AG10803 (cell line): ENCODE measurements at regions not wholly inside any gene's neighbourhood (a gene's known extent, or its start where the extent isn't known, plus 50 kb on each side); places are given as distances from the start of the nearest gene placed in this dataset.

ENCODE experiments used
- DNase-seq: peaks from one replicate; pipeline ENCODE4 v3.0.0; 2010; ENCODE audit warnings: low read depth
- H3K4me3 ChIP-seq: 2 replicates; pipeline ENCODE4 v1.5.1; 2011; ENCODE audit warnings: mild to moderate bottlenecking, low read length, control low read depth
- TF ChIP-seq, protein P1 (sequence below): conservative IDR thresholded peaks from 2 replicates; pipeline ENCODE4 v1.5.1; 2011; ENCODE audit warnings: mild to moderate bottlenecking, low read length, control low read depth, inconsistent platforms

DNA sequence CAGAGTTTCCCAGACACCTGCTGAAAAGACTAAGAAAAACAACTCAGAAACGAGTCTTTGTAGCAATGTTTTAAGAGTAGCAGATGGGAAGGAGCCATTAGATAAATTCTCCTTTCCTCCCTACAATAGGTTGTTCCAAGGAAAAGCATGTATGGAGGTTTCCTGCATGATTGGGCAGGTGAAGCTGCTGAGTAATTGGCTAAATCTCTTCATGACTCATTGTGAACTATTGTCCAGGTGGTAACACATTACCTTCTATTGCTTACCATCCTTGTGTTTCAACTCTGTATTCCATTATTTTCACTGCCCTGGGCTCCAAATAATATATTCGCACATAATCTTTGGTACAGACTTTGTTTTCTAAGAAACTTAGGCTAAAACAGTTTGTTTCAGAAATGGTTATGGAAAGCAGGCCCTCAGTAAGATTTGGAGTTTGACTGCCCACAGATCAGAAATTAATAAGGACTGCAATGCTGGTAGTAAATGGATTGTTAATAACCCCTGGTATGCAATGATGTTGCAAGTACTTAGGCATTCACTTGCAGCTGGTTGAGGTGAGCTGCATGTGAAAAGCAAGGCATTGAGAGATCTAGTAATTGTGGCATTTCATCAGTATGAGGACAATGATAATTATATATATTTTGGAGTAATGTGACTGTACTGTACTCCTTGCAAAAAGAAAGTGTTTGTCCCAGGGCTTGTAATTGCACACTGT, 281.4 kb upstream of the VLDLR start:
- H3K4me3 ChIP-seq, result no peak overlapping the region
- TF ChIP-seq, protein P1, sequence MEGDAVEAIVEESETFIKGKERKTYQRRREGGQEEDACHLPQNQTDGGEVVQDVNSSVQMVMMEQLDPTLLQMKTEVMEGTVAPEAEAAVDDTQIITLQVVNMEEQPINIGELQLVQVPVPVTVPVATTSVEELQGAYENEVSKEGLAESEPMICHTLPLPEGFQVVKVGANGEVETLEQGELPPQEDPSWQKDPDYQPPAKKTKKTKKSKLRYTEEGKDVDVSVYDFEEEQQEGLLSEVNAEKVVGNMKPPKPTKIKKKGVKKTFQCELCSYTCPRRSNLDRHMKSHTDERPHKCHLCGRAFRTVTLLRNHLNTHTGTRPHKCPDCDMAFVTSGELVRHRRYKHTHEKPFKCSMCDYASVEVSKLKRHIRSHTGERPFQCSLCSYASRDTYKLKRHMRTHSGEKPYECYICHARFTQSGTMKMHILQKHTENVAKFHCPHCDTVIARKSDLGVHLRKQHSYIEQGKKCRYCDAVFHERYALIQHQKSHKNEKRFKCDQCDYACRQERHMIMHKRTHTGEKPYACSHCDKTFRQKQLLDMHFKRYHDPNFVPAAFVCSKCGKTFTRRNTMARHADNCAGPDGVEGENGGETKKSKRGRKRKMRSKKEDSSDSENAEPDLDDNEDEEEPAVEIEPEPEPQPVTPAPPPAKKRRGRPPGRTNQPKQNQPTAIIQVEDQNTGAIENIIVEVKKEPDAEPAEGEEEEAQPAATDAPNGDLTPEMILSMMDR, result no peak
- peak; percentile 40 for DNase-seq

DNA sequence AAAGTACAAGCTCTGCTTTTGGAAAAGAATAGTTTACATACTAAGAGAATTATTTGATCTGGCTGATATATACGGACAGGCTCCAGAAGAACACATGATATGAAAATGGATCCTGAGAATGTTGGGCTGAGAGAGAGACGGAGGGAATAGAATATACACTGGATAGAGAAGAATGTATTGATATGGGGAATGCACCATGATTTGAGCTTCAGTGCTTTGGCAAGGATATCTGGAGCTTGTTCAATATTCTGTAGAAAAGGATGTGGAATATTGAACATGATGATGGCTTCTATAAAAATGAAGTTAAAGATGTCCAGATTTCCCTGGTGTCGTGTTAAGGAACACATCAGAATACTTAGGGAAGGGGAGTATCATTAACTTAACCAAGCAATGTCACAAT, 280.5 kb upstream of the VLDLR start:
- TF ChIP-seq, protein P1, result no peak
- DNase-seq, result no peak
- H3K4me3 ChIP-seq, result no peak overlapping the region

DNA sequence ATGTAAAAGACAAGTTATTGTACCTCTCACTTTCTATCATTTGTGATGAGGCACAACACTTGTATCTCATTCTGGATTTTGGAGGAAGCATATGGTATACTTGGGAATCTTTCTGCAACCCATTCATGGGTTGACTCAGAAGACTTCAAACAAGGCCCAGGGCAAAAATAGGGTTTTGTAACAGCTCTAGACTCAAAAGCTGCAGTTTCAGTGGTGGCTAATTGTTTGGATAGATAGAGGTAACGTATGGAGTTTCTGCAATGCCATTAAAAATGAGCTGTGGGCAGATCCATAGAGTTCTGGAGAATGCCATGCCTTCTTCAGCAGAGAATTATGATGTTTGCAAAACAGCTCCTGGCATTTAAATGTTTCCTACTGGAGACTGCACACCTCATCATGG, 279.6 kb upstream of the VLDLR start:
- TF ChIP-seq, protein P1, result no peak

GRCh38 chr9:2343756-2344155, 277.8 kb upstream of the VLDLR start:
- DNase-seq, result no peak
- no peak overlapping the region for H3K4me3 ChIP-seq
- TF ChIP-seq, protein P1, result no peak

More for the DNA sequence above, 279.6 kb upstream of the VLDLR start:
- no peak for DNase-seq
- H3K4me3 ChIP-seq, result no peak overlapping the region

DNA sequence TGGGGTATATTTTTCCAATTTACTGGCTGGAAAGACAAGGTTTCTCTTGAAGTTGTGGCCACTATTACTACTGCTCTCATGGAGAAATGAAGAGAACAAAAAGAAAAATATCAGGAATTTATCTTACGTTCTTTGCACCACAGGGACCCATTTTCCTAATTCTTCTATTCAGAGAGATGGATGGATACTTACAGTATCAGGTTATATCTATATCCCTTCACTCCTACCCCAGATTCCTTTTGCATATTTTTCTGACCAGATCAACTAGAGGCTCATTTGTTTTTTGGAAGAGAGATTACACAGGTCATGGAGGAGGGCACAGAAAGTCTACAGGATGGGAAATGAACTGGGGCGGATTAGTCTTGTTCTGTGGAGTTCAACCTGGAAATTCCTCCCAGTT, 277.2 kb upstream of the VLDLR start:
- TF ChIP-seq, protein P1, result no peak
- DNase-seq, result no peak
- no peak overlapping the region for H3K4me3 ChIP-seq

- DNase-seq, result no peak
- TF ChIP-seq, protein P1, result no peak
- no peak overlapping the region for H3K4me3 ChIP-seq
Observed at GRCh38 chr9:2345013-2345412, 276.6 kb upstream of the VLDLR start.

- no peak for DNase-seq
- TF ChIP-seq, protein P1, result no peak
Observed at GRCh38 chr9:2346277-2346913, 275.2 kb upstream of the VLDLR start.

More at GRCh38 chr9:2346277-2346913, 275.2 kb upstream of the VLDLR start:
- no peak overlapping the region for H3K4me3 ChIP-seq
